ENCODE measurements at regions not wholly inside any gene's neighbourhood (a gene's known extent, or its start where the extent isn't known, plus 50 kb on each side); places are given as distances from the start of the nearest gene placed in this dataset.

GRCh38 chr2:194087089-194087958 lies 1569.7 kb upstream of the SLC39A10 start:
- Histone ChIP-seq H3K4me1 (ENCODE audit: control insufficient read depth in 1 of 2, insufficient read depth in 1 of 2, low read depth in 1 of 2, low read length in 1 of 2) (no peaks in the 10 kb centered on the region), H3K9me3 (no peaks in the 10 kb centered on the region), H3K27me3 (no peaks in the 10 kb centered on the region), H3K36me3 (no peaks in the 10 kb centered on the region), H3K27ac (no peak overlapping the region), H3K4me3 (ENCODE audit: low read depth in 1 of 2, low read length in 1 of 2) (no peak overlapping the region)
- no peak for TF ChIP-seq CTCF (IDR thresholded peaks at IDR 0.05)

- no peak for TF ChIP-seq CTCF (IDR thresholded peaks at IDR 0.05)
- Histone ChIP-seq H3K36me3 (no peaks in the 10 kb centered on the region), H3K27ac (no peak overlapping the region), H3K9me3 (no peaks in the 10 kb centered on the region), H3K4me1 (ENCODE audit: control insufficient read depth in 1 of 2, insufficient read depth in 1 of 2, low read depth in 1 of 2, low read length in 1 of 2) (no peaks in the 10 kb centered on the region), H3K27me3 (no peaks in the 10 kb centered on the region), H3K4me3 (ENCODE audit: low read depth in 1 of 2, low read length in 1 of 2) (no peak overlapping the region)
Observed at GRCh38 chr2:194086129-194086528, 1570.9 kb upstream of the SLC39A10 start.

- TF ChIP-seq CTCF (IDR thresholded peaks at IDR 0.05) = no peak
- no peaks in the 10 kb centered on the region for H3K36me3 ChIP-seq
- H3K27ac ChIP-seq = no peak overlapping the region
- H3K9me3 ChIP-seq = no peaks in the 10 kb centered on the region
- H3K4me3 ChIP-seq (ENCODE audit: low read depth in 1 of 2, low read length in 1 of 2) = no peak overlapping the region
- no peaks in the 10 kb centered on the region for H3K27me3 ChIP-seq
- H3K4me1 ChIP-seq (ENCODE audit: control insufficient read depth in 1 of 2, insufficient read depth in 1 of 2, low read depth in 1 of 2, low read length in 1 of 2) = no peaks in the 10 kb centered on the region
Observed at GRCh38 chr2:194079989-194080388, 1577.0 kb upstream of the SLC39A10 start.

GRCh38 chr2:194077366-194077765 lies 1579.7 kb upstream of the SLC39A10 start:
- H3K36me3 ChIP-seq = no peaks in the 10 kb centered on the region
- H3K4me3 ChIP-seq (ENCODE audit: low read depth in 1 of 2, low read length in 1 of 2) = no peak overlapping the region
- no peak overlapping the region for H3K27ac ChIP-seq
- no peaks in the 10 kb centered on the region for H3K9me3 ChIP-seq
- no peak for TF ChIP-seq CTCF (IDR thresholded peaks at IDR 0.05)
- H3K4me1 ChIP-seq (ENCODE audit: control insufficient read depth in 1 of 2, insufficient read depth in 1 of 2, low read depth in 1 of 2, low read length in 1 of 2) = no peaks in the 10 kb centered on the region
- H3K27me3 ChIP-seq = no peaks in the 10 kb centered on the region

GRCh38 chr2:194062401-194062800 lies 1594.6 kb upstream of the SLC39A10 start:
- no peaks in the 10 kb centered on the region for H3K4me1 ChIP-seq (ENCODE audit: control insufficient read depth in 1 of 2, insufficient read depth in 1 of 2, low read depth in 1 of 2, low read length in 1 of 2)
- no peak overlapping the region for H3K4me3 ChIP-seq (ENCODE audit: low read depth in 1 of 2, low read length in 1 of 2)
- H3K27ac ChIP-seq = no peak overlapping the region
- no peaks in the 10 kb centered on the region for H3K9me3 ChIP-seq
- TF ChIP-seq CTCF (IDR thresholded peaks at IDR 0.05) = no peak
- H3K36me3 ChIP-seq = no peaks in the 10 kb centered on the region
- no peaks in the 10 kb centered on the region for H3K27me3 ChIP-seq
